ENCODE measurements at regions not wholly inside any gene's neighbourhood (a gene's known extent, or its start where the extent isn't known, plus 50 kb on each side); places are given as distances from the start of the nearest gene placed in this dataset.
"Not testable (repeated sequence)": the region's sequence is repeated elsewhere in the genome, so short reads cannot be mapped to it uniquely, and the experiment has no call there.

DNA sequence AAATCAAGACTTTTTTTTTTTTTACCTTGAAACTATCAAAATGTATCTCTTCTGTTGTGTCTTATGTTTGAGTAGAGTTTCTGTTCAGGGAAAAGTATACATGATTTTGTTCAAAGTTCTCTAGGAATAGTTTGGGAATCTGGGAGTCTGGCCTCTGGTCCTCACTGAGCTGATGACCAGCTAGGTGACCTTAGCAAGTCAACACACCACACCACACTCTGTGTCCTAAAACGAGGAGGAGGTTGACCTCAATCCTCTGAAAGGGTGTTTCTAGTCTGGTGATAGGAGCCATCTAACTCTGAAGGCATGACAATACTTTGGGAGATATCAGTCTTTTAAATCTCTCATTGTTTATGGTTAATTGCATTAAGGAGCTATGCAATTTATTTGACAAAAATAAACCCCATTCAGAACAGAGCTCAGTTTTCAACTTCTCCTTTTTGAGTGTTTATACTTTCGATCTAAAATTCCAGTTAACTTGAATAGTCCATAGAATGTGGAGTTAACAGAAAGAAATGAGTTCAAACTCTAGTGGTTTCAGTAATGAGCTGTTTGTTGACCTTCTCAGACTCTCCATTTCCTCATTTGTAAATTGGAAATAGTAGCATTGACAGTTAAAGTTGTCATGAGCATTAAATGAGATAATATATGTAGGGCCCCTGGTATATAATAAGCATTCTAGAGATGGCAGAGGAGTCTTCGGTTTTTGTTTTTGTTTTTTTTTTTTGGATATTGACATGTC is 112.2 kb upstream of the LRRN1 start:
- DNase-seq, result no peak

DNA sequence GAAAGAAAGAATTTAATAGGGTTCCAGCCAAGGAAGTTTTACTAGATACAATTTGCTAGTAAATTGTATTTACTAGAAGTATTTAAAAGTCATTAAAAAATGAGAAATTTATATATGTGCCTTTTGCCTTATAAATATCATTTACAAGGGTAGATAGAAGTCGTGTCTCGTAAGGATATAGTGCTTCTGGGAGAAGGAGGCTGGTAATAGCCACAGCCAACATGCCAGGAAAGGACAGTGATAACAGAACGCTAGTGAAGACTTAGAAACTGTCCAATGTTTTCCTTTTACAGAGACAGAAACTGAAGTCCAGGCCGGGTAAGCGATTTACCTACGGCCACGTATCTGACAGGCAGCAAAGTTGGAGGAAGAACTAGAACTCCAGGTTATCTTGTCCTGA is 113.5 kb upstream of the LRRN1 start:
- DNase-seq, result no peak

DNA sequence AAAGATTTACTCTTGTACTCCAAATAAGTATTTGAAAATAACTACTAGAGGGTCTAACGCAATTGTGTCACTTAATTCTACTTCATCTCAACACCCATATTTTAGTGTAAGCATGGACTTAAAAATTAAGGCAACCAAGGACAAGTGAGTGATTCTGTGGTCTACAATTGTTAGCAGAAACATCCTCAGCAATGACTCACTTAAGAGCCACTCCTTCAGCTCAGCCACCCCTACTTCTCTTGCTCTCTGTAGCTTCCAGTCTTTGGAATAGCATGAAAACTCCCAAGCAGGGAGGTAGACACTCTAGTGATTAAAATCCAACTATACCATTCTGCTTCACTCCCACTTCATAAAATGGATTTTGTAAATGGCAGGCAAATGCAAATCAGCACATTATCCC is 116.0 kb upstream of the LRRN1 start:
- no peak for DNase-seq

DNA sequence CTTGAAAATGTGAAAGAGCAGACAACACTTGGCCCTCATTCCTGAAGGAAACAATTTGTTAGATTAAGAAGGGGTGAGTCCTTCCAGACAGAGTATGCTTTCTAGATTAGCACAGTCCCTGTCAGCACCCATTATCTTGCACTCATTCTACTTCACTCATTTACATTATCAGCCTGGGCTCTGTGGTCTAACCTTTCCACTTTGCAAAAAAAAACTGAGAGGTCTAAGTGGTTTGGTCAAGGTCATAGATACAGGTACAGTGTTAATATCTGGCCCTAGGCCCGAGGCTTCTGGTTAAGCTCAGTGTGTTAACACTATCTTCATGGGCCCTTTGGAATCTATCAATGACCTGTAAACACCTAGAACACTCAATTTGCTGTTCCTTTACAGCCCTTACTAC is 123.4 kb upstream of the LRRN1 start:
- no peak for DNase-seq

DNA sequence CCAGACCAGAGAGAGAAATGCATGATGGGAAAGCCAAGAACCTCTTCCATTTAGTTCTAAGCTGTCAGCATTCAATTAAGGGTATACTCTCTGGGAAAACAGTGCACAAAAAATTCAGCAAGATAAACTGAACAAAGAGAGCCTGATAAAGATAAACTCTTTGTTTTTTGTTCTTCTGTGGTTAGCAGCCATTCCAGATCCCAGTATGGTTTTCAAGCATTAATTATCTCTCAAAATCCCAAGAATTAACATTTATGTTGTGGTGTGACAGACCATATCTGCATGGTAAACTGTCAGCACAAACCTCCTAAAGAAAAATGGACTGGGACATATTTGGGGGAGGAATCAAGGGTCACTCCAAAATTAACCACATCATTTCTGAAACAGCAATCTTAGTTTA is 124.0 kb upstream of the LRRN1 start:
- DNase-seq, result no peak

DNA sequence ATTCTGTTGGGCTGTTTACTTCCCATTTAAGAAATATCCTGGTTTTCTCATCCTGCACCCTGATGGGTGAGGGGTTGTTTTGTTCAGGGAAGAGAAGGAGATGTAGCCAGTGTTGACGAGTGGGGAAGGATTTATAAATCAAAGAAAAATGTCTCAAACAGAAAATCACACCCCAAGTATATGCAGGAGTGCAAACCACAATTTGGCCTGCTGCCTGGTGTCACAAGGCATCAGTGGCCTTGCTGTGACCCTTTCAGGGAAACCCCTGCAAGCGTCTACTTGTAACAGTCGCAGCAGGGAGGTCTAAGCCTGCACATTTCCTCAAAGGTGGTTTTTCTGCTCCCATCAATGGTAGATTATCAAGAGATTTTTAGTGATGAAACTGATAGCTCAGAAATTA is 132.6 kb upstream of the LRRN1 start:
- DNase-seq, result no peak

DNA sequence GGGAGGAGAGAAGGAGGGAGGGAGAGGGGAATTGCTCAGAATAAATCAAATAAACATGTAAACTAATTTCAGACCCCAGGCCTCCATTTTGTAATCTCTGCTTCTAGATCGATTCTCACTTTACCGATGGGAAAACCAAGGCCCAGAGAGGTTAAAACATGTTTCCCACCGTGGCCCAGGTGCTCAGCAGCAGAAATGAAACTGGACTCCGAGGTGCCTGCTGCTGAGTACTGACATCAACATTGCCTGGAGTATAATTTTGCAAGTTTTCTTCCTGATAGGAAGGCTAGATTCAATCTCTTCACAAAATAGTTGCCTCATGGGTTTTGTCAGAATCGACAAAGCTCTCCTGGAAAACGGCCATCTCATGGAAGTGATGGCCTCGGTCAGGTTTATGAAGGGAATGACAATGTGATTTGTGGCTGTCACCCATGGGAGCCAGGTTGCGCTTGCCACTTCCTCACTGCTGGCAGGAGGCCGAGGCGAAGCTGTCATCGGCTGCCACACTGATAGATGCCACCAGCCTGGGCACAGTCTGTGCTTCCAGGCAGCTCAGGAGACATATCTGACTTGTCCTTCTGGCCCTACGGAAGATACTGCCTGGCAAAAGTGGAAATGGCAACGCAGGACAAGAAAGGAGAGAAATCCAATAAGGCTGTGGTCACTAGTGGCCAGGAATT is 133.1 kb upstream of the LRRN1 start:
- no peak for DNase-seq

DNA sequence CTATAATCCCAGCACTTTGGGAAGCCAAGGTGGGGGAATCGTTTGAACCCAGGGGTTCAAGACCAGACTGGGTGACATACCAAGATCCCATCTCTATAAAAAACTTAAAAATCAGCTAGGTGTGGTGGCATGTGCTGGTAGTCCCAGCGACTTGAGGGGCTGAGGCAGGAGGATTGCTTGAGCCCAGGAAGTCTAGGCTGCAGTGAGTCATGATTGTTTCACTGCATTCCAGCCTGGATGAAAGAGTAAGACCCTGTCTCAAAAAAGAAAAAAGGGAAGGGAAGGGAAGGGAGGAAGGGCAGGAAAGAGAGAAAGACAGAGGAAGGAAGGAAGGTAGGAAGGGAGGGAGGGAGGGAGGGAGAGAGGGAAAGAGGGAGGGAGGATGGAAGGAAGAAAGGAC is 133.7 kb upstream of the LRRN1 start:
- no peak for DNase-seq

DNA sequence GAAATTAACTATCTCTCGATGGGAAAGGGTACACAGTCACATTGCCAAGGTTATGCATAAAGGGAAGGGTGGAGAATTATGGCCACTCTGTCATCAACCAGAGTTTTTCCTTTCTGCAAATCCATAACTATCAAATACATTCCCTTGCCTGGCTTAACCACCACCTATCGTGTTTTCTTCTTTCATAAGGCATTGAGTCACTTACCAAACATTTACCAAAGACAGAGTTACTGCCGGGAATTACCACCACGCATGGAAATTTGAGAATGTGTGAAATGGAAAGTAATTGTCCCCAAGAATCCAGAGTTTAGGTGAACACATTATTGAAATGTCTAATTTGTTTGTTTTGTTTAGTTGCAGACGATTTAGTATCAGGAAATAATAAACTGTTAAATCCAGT is 134.3 kb upstream of the LRRN1 start:
- DNase-seq, result no peak

DNA sequence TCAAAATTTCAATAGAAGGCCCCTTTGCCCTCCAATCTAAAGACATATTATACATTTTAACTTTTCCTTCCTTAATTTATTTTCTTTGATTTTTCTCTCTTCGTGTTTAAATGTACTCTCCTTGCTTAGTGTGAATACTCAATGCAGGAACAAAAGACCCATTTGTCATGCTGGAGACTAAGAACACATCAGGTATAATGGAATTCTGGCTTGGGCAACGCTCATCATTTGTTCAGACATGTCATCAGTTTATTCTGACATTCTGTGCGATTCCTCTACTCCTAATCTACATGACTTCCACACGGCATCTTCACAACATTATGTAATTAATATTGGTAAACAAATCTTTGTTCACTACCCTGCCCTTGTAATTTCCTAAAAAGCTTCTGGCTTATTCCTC is 136.6 kb upstream of the LRRN1 start:
- DNase-seq, result no peak

DNA sequence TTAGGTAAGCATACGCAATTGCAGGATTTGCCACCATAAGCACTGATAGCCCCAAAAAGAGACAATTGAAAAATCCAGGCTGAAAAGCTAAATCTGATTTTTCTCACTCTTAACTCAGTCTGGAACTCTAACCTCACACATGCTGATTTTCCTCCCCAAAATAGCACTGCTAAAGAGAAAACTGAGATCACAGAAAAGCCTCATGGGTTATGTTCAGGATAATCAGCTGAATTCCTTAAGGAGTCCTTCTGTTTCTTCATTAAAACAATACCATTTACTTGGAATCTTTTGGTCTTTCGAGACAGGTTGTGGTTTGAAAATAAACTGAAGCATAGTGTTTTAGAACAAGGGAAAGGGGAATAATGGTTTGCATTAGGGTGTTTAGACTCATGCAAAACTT is 144.3 kb upstream of the LRRN1 start:
- no peak for DNase-seq

DNA sequence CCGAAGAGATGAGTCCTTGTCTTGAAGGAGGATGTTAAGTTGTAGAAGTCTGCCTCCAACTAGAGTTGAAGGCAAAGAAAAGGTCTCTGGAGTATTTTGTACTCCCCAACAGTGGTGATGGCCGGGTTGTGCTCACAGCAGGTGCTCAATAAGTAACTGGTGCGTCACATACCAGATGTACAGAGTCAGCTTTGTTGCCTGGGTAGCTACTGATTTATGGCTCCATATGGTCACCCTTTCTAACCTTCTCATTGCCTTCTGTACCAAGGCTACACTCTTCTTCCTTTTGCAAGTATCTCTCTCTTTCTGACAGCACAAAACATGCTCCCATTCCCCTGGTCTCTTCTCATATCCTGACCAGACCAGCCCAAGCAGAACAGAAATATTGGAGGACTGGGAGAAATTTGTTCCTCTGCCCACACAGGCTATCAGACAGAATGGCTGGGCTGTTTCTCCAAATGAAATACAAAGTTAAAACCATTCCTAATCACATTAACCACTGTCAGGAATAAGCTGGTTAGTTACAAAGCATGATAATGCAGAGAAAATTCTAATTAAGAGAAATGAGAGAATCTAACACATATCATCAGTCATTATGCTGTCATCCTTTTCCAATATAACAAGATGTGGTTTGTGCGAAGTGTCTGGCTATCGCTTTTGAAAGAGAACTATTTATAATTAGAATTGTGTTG is 150.1 kb upstream of the LRRN1 start:
- DNase-seq, result no peak

DNA sequence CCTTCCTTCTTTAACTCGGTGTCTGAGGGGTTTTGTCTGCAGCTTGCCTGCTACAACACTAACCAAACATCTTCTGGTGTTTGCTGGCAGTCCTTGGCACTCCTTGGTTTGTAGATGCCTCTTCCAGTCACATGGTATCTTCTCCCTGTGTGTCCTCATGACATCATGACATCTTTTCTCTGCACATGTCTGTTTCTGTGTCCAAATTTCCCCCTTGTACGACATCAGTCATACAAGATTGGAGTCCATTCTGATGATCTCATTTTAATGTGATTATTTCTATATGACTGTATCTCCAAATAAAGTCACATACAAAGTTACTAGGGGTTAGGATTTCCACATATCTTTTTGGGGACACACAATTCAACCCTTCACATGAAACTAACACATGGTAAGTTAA is 152.3 kb upstream of the LRRN1 start:
- DNase-seq, result no peak

DNA sequence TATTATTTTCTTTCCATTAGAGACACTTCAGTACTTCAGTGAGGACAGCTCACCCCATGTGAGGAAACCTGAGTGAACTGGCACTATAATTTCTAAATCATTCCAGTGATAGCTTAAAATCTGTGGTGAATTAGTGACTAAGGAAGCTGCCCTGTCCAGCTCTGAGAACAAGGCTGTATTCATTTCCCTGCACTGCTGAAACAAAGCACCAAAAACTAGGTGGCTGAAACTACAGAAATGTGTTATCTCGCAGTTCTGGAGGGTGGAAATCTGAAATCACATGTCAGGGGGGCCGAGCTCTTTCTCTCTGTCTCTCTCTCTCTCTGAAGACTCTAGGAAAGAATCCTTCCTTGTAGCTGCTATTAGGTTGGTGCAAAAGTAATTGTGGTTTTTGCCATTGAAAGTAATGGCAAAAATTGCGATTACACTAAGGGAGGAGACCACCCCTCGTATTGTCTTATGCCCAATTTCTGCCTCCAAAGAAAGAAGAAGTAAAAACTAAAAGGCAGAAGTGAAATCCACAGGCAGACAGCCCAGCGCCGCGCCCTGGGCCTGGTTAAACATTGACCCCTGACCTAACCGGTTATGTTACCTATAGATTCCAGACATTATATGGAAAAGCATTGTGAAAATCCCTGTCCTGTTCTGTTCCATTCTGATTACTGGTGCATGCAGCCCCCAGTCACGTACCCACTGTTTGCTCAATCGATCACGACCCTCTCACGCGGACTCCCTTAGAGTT is 153.0 kb upstream of the LRRN1 start:
- not testable (repeated sequence) for DNase-seq

DNA sequence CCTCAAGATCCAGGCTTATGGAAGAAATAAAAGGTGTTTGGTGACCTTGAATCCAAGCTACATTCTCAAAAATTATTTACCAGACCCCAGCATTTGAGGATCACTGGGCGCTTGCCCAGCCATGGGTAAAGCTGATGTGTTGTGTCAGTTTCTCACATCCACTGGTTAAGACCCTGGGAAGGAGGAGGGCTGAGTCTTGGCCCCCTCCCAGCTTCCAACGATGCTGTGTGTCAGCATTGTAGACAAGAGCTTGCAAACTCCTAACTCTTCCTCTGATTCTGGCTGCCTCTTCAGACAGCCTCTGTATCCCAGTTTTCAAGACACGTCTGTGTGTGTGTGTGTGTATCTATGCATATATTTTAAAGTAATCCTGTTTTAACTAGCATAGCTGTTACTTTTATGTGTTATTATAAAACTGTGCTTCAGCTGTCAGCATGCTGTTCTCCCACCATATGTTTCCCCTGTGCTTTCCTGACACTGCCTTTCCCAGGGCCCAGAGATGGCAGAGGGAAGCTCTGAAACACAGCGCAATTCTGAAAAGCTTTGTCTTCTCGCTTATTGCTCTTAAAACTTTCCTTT is 157.3 kb upstream of the LRRN1 start:
- DNase-seq, result no peak

DNA sequence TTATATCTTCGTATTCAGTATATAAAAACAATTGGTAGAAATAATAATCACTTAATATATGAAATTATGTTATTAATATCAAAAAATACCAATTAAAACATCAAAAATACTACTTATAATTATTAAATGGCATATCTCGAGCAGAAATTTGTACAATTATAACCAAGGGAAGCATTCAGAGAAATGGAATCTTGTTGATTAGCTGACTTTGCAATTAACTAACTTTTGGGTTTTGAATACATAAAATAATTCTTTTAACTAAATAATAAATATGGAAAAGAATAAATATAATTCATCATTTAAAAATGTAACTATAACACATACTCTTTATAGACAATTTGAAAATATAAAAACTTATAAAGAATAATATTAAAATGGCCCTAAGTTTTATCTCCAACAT is 160.2 kb upstream of the LRRN1 start:
- no peak for DNase-seq

DNA sequence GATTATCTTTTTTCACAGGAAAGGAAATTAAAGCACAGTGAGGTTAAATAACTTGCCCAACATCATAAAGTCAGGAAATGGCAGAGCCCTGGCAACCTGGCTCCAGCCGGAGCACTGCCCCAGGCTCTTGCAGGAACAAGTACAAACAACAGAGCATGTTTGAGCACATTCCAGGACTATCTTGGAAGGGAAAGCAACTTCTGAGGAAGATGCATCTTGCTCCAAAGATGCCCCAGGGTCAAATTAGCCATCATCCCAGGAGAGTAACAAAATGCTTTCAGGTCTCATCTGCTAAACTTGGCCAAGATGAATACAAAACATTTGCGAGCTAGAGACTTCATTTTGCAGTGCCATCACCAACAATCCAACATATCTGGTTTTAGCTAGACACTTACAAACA is 162.4 kb upstream of the LRRN1 start:
- DNase-seq, result no peak

DNA sequence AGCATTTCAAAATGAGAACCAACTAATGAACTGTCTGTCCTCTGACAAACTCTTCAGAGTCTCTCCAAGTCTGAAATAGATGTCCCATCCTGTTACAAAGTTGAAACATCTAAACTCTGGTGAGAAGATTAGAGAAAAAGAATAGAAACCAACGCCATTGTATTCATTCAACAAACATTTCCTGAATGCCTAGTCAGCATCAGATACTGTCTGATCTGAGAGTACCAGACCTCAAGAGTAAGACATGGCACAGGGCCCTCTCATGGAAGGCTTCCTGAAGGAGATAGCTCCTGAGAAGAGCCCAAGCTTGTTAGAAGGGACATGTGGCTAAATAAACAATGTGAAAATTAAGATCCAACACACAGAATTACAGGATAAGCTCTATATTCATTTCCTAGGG is 164.1 kb upstream of the LRRN1 start:
- no peak for DNase-seq

DNA sequence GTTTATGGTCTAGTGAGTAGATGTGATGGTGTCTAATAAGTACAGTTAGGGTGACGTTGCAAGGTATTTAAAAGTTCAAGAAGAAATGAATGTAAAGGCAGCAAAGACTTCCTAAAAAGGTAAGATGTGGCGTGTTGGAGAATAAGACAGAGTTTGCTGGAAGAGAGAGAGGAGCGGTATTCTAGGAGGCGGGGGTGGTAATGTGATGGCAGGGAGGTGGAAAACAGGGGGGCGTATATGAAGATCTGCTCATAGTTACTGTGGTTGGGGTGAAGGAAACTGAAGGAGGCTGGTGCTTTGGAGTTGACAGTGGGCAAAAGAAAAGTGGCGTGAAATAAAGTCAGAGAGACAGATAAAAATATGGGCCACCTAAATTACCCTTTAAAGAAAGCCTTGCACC is 164.9 kb upstream of the LRRN1 start:
- no peak for DNase-seq

DNA sequence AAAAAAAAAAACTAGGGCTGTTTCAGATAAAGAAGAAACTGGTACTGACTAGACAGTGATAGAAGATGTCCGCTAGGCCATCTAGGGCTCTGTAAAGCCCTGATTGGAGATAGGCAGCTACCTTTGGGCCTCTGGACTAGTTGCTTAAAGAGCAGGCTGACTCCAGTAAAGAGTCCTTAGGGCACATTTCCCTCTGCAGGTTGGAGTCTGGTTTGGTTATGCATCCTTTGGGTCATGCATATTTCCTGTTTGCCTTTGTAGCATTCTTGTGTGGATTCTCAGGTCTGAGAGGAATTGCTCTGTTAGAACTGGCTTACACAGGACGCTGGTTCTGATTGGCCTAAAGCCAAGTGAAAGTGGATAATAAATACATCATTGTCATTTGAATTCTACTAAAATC is 165.5 kb upstream of the LRRN1 start:
- no peak for DNase-seq

DNA sequence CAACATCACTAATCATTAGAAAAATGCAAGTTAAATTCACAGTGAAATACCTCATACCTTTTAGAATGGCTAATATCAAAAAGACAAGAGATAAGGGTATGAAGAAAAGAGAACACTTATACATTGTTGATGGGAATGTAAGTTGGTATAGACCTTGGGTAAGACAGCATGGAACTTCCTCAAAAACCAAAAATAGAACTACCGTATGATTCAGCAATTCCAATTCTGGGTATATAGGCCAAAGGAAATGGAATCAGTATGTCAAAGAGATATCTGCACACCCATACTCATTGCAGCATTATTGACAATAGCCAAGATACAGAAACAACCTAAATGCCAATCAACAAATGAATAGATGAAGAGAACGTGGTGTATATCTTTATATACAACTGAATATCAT is 166.8 kb upstream of the LRRN1 start:
- DNase-seq, result no peak

DNA sequence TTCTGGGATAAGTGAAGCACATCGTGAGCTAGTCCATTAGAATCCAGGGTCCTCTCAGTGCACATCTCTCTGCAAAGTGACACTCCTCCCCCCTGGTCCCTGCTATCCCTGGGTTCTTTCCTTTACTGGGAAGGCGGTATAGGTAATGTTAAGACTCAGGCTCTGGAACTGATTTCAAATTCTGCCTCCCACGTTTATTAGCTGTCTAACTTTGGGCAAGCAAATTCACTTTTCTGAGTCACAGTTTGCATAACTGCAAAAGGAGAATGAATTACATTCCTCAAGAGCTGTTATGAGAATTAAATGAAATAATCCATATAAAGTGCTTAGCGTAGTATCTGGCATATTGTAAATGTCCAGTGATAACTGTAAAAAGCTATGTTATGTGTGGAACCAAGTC is 168.1 kb upstream of the LRRN1 start:
- no peak for DNase-seq

DNA sequence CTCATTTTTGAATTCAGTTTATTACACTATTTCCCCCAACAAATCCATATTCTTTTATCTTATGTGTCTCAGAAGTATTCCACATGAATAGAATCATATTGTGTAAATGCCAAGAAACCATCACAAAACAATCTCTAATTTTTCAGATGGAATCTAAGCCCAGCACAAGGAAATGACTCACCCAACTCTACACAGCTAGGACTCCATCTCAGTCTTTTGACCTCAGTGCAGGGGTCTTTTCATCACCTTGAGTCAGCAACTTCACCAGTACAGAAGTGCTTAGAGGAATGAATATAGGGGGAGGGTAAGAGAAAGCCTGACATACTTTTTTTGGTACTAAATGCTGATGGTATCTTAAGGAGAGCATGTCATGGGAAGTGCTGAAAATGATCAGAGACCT is 169.3 kb upstream of the LRRN1 start:
- DNase-seq, result no peak
